GM21526 (cell line): ENCODE measurements at regions not wholly inside any gene's neighbourhood (a gene's known extent, or its start where the extent isn't known, plus 50 kb on each side); places are given as distances from the start of the nearest gene placed in this dataset.

ENCODE experiments used
- ATAC-seq: cut with Tn5 transposase; IDR thresholded peaks from one replicate; pipeline ENCODE4 v1.9.1; 2021; ENCODE audit warnings: moderate library complexity; ENCODE audit not compliant: unreplicated experiment, low FRiP score

- ATAC-seq: no peak
Measured at GRCh38 chr10:123517426-123517825, 148.7 kb upstream of the GPR26 start.

DNA sequence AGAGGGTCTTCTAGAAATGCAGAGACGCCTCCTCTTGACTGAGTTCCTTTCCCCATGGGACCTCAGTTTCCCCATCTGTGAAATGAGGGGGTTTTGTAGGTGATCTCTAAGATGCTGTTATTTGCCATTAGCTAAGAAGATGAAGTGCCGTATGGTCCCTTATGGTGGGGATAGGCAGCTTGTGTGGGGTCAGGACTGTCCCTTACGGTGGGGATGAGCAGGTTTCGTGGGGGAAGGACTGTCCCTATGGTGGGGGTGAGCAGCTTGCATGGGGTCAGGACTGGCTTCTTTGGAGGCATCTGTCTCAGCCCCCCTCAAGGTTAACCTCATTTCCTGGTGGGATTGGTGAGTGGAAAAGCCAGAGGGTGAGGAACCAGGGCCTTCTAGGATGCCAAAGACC, 148.3 kb upstream of the GPR26 start:
- no peak for ATAC-seq

DNA sequence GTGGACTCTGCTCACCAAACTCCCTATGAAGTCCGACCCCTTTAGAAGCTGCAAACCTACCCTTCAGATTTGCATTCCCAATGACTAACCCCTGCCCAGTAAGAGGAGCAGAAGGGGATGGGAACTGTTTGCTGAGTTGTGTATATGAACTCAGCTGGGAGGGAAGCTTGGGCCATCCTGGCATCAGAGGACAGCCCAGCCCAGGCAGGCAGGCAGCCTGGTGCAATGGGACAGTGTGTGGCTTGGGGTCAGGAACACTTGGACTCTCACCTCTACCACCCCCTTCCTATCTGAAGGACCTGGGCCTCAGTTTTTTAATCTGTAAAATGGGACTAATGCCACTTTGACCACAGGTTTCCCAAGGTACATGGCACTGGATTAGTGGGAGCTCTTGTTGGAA, 147.4 kb upstream of the GPR26 start:
- ATAC-seq: no peak

DNA sequence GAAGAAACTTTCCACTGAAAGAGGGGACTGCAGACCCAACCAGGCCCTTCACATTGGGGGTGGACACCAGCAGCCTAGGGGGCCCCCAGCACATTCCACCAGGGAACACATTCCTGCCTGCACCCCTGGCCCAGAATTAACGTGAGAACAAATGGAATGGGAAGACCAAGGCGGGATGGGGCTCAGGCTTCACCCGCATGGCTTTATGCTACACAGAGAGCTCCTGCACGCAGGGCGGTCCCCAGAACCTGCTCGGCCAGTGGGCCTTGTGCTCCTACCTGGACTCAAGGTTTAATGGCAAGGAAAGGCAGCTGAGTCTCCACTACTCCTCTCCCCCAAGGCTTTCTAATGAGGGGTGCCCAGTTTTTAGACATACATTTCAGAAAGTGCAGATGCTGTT, 146.3 kb upstream of the GPR26 start:
- ATAC-seq: no peak

DNA sequence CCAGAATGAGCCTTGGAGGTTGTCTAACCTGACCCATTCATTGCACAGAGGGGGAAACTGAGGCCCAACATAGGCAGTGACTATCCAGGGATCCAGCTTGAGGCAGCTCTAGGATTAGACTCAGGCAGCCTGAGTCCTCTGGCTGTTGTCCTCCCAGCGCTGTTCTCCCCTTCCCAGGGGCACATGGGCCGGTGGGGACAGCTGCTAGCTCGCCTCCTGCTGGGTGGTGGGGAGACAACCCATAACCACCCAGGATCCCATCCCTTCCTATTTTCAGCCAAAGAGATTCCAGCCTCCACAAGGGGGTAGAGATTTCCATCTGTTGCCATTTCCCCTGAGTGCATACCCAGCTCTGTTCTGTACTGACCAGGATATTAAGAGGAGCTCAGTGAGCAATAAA, 145.1 kb upstream of the GPR26 start:
- no peak for ATAC-seq

GRCh38 chr10:123521556-123521955, 144.6 kb upstream of the GPR26 start:
- no peak for ATAC-seq

- ATAC-seq: peak; percentile 71
Measured at GRCh38 chr10:123522702-123523312, 143.3 kb upstream of the GPR26 start.

DNA sequence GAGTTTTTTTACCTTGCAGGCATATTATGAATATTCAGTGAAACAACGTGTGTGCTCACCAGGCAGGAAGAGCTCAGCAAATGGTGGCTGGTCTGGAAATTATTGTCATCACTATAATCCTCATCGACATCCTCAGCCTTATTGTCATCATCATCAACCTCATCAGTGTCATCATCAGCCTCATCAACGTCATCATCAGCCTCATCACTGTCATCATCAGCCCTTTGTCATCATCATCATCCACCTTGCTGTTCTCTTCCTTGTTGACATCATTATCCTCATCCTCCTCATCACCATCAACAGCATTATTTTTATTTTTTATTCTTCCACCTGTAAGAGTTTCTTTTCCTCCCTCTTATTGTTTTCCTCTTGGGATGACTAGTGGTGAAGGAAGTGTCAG, 142.3 kb upstream of the GPR26 start:
- no peak for ATAC-seq

DNA sequence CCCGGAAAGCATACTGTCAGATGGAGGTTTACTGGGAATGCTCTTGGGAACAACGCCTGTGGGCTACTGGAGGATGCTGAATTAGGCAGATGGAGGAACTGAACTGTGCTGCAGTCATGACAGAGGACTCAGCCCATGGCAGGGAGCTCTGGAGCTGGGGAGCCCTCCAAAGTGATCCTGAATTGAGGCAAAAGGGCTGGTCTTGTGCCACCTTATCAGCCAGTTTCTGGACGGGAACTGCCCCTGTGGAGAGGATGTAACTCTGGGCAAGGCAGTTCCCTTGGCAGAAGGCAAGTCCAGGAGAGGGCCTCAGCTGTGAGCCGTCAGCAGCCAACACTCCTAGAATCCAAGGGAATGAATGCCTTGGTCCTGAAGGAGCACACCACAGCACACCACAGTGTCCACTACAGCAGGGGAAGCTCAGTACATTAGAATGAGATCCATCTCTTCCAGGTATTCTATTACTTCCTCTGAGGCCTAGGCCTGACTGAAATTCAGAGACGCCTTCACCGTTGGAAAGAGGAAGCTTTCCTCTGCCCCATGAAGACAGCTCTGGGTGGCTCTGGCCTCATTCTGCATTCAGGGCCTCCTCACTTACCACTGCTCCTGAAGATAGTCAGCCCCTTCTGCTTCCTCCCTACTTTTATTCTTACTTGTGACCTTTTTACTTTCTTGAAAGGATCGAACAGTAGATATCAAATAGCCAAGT, 139.6 kb upstream of the GPR26 start:
- ATAC-seq: no peak

DNA sequence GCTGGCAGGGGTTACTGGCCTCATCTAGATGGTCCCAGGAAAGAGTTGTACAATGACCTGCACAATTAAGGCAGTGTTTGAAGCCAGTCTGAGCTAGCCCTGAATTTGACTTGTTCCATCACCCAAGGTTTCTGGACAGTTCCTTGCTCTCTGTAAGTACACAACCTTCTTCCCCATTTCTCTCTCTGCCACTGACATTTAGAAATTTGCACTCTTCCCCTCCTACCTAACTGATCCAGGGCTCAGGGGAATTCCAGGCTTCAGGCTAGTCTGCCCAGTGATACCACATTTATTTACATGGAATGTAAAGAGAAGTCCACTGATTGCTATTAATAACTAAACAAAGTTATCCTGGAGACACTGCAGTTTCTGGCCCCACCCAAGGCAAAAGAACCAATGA, 139.0 kb upstream of the GPR26 start:
- no peak for ATAC-seq

DNA sequence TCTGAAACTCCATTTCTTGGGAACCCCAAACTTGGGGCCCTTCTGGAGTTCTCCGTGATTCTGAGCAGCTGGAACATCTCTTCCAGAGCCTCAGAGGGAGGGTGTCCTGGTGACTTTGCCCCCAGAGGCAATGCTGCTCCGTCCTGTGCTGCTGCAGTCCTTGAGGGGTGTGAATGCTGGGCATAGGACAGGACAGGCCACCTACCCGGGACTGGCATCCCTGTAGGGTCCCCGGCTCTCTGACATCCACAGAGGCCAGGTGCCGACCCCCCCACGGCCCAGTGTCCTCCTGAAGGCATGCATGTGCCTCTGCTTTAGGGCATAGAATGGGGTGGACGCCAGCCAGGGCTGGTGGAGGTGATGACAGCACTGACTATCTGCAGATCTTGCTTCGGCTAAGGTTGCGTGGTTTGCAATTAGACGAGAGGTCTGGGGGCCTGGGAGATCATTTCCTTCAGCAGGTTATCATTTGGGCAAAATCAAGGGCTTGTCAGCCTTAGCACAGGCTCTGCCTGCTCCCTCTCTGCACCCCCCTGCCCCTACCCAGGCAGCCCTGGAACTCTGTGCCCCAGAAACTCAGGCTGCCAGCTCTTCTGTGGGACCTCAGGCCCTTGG, 136.9 kb upstream of the GPR26 start:
- no peak for ATAC-seq

DNA sequence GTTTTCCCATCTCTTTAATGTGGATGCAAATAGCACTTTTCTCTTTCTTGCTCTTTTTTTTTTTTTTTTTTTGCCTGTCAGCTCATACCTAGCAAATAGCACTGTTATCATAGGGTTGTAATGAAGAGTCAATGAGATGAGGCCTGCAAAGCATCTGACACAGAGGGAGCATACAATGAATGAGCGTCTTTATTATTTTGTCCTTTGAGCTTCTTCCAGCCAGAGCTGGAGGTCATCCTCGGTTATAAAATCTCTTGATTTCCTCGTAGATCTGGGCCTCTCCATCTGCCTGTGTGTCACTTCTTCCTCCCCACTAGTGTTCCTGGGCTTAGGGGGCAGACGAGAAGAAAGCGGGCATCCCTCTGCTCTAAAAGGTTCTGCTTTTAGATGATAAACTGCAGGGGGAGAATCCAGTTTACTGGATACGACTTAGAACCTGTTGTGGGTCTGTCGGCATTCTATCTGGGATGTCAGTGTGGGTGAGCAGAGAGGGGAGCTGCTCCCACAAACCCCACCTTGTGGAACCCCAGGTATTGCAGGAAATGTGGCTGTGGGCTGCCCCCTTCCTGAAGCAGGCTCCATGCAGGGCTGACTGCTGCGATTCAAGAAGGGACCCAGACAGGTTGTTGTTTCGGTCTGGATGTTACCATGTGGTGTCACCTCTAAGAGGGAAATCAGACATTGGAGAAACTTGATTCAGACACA, 135.8 kb upstream of the GPR26 start:
- no peak for ATAC-seq

GRCh38 chr10:123535386-123535785, 130.8 kb upstream of the GPR26 start:
- no peak for ATAC-seq

GRCh38 chr10:123536176-123536845, 129.8 kb upstream of the GPR26 start:
- ATAC-seq: no peak

DNA sequence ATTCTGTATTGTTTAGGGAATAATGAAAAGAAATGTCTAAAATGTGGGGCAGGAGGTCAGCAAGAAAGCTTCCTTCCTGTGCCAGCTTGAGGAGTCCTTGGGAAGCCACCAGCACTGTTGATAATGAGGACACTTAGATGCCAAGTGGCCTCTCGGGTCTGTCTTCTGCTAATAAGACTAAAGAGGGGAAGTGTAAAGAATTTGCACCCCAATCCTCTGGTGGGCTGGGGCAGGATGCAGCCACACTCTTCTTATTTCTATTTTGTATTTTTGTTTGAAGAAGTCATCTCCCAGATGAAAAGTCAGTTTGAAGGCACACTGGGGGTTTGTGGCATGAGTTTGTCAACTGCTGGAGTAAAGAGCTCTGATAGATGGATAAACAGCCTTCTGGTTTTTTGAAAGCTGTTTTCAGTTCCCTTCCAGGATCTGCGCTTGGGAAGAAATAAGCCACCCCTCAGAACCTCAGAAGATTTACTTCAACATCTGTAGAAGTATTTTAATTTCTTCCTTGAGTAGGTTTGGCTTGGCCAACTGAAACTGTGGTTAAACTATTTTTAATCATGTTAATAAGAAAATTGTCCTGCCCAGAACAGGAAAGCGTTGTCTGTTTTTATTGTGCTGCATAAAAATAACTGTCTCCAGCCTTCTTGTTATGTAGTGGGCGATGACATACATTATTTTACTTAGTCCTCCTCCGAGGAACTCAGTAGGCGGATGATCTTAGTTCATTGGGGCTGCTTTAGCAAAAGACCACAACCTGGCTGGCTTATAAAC, 128.8 kb upstream of the GPR26 start:
- peak; percentile 52 for ATAC-seq

DNA sequence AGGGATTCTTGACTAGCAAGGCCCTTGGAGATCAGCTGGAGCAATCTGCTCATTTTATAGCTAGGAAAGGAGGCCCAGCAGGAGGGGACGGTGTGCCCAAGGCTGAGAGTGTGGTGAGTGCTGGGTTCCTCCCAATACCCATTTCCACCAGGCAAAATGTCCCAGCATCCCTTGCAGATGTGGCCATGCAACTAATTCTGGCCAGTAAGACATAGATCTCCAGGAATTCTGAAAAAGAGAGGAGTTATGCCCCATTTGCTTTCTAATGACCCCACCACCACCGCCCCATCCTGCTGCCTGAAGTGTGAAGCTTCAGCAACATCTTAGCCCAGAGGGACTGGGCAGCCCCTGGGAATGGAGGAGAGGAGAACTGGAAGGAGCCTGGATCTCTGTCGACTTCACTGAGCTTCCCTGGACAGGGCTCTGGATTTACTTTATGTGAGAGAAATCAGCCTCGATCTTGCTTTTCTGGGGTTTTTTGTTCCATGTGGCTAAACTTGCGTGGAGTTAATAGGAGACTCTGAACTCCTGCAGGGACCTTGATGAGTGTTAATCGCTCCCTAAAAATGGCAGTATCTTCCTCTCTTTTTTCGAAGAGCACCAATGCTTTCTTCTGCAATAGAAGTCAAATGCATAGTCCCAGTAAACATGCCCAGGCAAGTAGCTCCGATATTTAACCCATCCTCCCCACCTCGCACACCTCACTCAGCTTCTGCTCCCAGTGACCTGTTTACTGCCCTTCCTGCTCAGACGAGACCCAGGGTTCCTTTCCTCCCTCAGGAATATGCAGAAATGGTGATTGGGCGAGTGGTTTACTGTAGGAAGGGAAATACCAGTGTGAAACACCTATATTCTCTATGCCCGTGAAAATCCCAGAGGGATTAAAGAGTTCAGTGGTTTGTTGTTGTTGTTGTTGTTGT, 127.5 kb upstream of the GPR26 start:
- ATAC-seq: no peak

DNA sequence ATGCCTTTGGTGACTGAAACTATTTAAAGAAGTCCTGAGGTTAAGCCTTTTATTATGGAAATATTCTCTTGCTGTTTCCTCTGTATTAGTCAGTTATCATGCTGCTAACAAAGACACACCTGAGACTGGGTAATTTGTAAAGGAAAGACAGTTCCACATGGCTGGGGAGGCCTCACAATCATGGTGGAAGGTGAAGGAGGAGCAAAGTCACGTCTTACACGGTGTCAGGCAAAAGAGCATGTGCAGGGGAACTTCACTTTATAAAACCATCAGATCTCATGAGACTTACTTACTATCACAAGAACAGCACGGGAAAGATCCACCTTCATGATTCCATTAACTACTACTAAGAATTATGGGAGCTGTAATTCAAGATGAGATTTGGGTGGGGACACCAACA, 121.2 kb upstream of the GPR26 start:
- ATAC-seq: no peak

- no peak for ATAC-seq
Measured at GRCh38 chr10:123548770-123549169, 117.4 kb upstream of the GPR26 start.

- no peak for ATAC-seq
Measured at GRCh38 chr10:123549761-123550454, 116.2 kb upstream of the GPR26 start.
